Fibroblast of lung (primary cell): ENCODE measurements at regions not wholly inside any gene's neighbourhood (a gene's known extent, or its start where the extent isn't known, plus 50 kb on each side); places are given as distances from the start of the nearest gene placed in this dataset.

ENCODE experiments used
- EZH2 ChIP-seq: IDR thresholded peaks from 2 replicates; pipeline ENCODE4 v1.5.1; 2012; ENCODE audit warnings: low read length, control low read depth, mild to moderate bottlenecking; ENCODE audit errors: missing control alignments
- TF ChIP-seq, protein P1 (sequence below), 2 donors: IDR thresholded peaks in 1 of 2; conservative IDR thresholded peaks in 1 of 2; 1 replicate in 1 of 2; 2 replicates in 1 of 2; pipeline ENCODE4 v1.5.1; 2011 to 2012; ENCODE audit warnings: low read length in 2 of 2, control low read depth in 1 of 2, inconsistent platforms in 1 of 2, low read depth in 1 of 2, mild to moderate bottlenecking in 1 of 2

DNA sequence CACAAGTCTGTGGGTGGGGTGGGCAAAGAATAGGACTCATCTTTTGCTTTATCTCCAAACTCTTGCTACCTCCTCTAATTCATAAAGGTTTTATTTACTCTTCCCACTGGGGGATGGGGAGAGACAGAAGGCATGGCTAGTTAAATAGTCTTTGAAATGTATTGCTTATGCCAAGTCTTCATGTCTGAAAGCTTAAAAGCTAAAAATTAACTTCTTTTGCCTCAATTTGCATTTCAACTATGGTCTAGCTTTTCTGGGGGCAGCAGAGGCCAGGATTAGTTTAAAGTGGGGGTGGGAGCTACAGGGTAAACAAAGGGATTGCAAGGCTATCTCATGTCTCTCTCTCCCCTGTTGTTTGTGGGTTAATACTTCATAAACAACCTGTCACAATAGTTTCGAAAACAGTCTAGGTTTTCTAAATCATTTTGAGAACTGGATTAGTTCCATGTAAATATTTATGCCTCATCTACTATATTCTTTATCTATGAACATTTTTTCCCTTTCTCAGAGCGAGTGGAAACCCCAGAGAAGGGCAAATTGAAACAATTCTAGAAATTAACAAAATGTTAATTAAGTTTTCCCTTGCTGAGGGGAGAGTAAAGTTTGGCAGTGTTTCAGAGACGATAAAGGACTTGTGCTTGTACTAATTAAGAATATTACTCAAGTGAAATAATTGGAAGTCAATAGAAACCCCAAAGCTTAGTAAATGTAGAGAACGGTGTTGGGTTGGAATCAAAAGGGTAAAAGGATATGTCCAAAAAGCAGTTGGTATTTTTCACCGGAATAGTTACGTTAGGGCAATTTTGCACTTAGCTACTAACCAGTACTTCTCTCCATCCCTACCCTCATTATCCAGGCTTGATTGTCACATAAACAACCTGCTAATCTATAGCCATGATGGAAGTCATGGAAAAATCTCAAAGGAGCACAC is 182.2 kb downstream of the GIPC2 start:
- TF ChIP-seq, protein P1, sequence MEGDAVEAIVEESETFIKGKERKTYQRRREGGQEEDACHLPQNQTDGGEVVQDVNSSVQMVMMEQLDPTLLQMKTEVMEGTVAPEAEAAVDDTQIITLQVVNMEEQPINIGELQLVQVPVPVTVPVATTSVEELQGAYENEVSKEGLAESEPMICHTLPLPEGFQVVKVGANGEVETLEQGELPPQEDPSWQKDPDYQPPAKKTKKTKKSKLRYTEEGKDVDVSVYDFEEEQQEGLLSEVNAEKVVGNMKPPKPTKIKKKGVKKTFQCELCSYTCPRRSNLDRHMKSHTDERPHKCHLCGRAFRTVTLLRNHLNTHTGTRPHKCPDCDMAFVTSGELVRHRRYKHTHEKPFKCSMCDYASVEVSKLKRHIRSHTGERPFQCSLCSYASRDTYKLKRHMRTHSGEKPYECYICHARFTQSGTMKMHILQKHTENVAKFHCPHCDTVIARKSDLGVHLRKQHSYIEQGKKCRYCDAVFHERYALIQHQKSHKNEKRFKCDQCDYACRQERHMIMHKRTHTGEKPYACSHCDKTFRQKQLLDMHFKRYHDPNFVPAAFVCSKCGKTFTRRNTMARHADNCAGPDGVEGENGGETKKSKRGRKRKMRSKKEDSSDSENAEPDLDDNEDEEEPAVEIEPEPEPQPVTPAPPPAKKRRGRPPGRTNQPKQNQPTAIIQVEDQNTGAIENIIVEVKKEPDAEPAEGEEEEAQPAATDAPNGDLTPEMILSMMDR (conservative IDR thresholded peaks at IDR 0.05 in 1 of 2, IDR thresholded peaks at IDR 0.05 in 1 of 2; ENCODE audit: low read depth in 1 of 2, low read length in 2 of 2), result no peak
- no peak for TF ChIP-seq EZH2
